IMR-90 (cell line): ENCODE measurements at regions not wholly inside any gene's neighbourhood (a gene's known extent, or its start where the extent isn't known, plus 50 kb on each side); places are given as distances from the start of the nearest gene placed in this dataset.

ENCODE experiments used
- ATAC-seq: fragments of 200-7000 bp; cut with Tn5 transposase; 2 replicates; pipeline ENCODE4 v1.9.1; 2020; ENCODE audit warnings: low read depth, mild to moderate bottlenecking, moderate library complexity
- BruUV-seq: library from RNA; stranded (reverse); fragments of 400-500 nt; replicated peaks from 2 replicates; lab custom pipeline; 2021; lab: Mats Ljungman, UMichigan
- CTCF ChIA-PET: fragments of 300-600 bp; formaldehyde crosslinking; extraction: SDS; loops from one replicate; lab custom pipeline; 2021; ENCODE audit warnings: antibody characterized with exemption; lab: Yijun Ruan, JAX
- POLR2A ChIA-PET: fragments of 300-600 bp; sonication (Branson Sonifier 250); formaldehyde crosslinking; loops from one replicate; lab custom pipeline; 2022; ENCODE audit warnings: antibody characterized with exemption; ENCODE audit not compliant: unreplicated experiment; lab: Charles Lee
- DNase-seq: peaks from one replicate; pipeline ENCODE4 v3.0.0; 2013
- H2AFZ ChIP-seq: replicated peaks from 2 replicates; pipeline ENCODE3; 2013; ENCODE audit warnings: low read length, mild to moderate bottlenecking; ENCODE audit not compliant: poor library complexity
- H2AK5ac ChIP-seq: 2 replicates; pipeline ENCODE4 v1.6.1; 2013; ENCODE audit warnings: low read depth, low read length, inconsistent platforms
- H2AK9ac ChIP-seq: replicated peaks from 2 replicates; pipeline ENCODE3; 2013; ENCODE audit warnings: mild to moderate bottlenecking, low read depth, low read length, moderate library complexity; ENCODE audit not compliant: poor library complexity
- H2BK120ac ChIP-seq: 2 replicates; pipeline ENCODE4 v1.6.1; 2013; ENCODE audit warnings: low read depth, low read length, inconsistent platforms
- H2BK15ac ChIP-seq: 3 replicates; pipeline ENCODE4 v1.6.1; 2013; ENCODE audit warnings: low read depth, low read length, inconsistent platforms
- H2BK20ac ChIP-seq: 2 replicates; pipeline ENCODE4 v1.6.1; 2013; ENCODE audit warnings: low read depth, mild to moderate bottlenecking, inconsistent platforms, low read length, moderate library complexity
- H2BK5ac ChIP-seq: 2 replicates; pipeline ENCODE4 v1.6.1; 2013; ENCODE audit warnings: mild to moderate bottlenecking, low read depth, low read length, inconsistent platforms; ENCODE audit not compliant: poor library complexity, severe bottlenecking
- H3K14ac ChIP-seq: replicated peaks from 2 replicates; pipeline ENCODE4 v1.6.1; 2013; ENCODE audit warnings: low read depth, low read length, inconsistent platforms
- H3K18ac ChIP-seq: 2 replicates; pipeline ENCODE4 v1.6.1; 2013; ENCODE audit warnings: low read depth, low read length, control low read depth
- H3K23ac ChIP-seq: 2 replicates; pipeline ENCODE4 v1.6.1; 2013; ENCODE audit warnings: low read depth, low read length, inconsistent platforms
- H3K27ac ChIP-seq: 2 replicates; pipeline ENCODE4 v1.5.1; 2013; ENCODE audit warnings: mild to moderate bottlenecking, control low read depth, low read length; ENCODE audit not compliant: insufficient read depth
- H3K27me3 ChIP-seq: 2 replicates; pipeline ENCODE4 v1.6.1; 2013; ENCODE audit warnings: low read length; ENCODE audit not compliant: control insufficient read depth, insufficient read depth
- H3K36me3 ChIP-seq: 2 replicates; pipeline ENCODE4 v1.6.1; 2013; ENCODE audit warnings: low read length, mixed read lengths; ENCODE audit not compliant: control insufficient read depth, insufficient read depth
- H3K4ac ChIP-seq: 2 replicates; pipeline ENCODE4 v1.6.1; 2013; ENCODE audit warnings: low read depth, low read length, inconsistent platforms
- H3K4me1 ChIP-seq: 2 replicates; pipeline ENCODE4 v1.6.1; 2013; ENCODE audit warnings: low read length, mixed read lengths; ENCODE audit not compliant: control insufficient read depth, insufficient read depth
- H3K4me2 ChIP-seq: 2 replicates; pipeline ENCODE4 v1.6.1; 2013; ENCODE audit warnings: low read depth, mild to moderate bottlenecking, control low read depth, low read length, moderate library complexity
- H3K4me3 ChIP-seq: 2 replicates; pipeline ENCODE4 v1.5.1; 2013; ENCODE audit warnings: low read depth, mild to moderate bottlenecking, control low read depth, low read length, moderate library complexity; ENCODE audit not compliant: insufficient read depth
- H3K56ac ChIP-seq: 2 replicates; pipeline ENCODE4 v1.6.1; 2013; ENCODE audit warnings: low read length, inconsistent platforms; ENCODE audit not compliant: insufficient read depth; ENCODE audit errors: extremely low read depth
- H3K79me1 ChIP-seq, 2 experiments: 2 replicates each; pipeline ENCODE4 v1.6.1; 2013; ENCODE audit warnings: low read length in 2 of 2, inconsistent platforms in 1 of 2, low read depth in 1 of 2
- H3K9ac ChIP-seq: 2 replicates; pipeline ENCODE4 v1.6.1; 2013; ENCODE audit warnings: low read depth, low read length, control low read depth
- H3K9me1 ChIP-seq: 2 replicates; pipeline ENCODE4 v1.6.1; 2013; ENCODE audit warnings: low read length, inconsistent platforms; ENCODE audit not compliant: insufficient read depth
- H3K9me3 ChIP-seq: 2 replicates; pipeline ENCODE4 v1.6.1; 2013; ENCODE audit warnings: low read length; ENCODE audit not compliant: control insufficient read depth, insufficient read depth
- H4K20me1 ChIP-seq: 2 replicates; pipeline ENCODE4 v1.6.1; 2013; ENCODE audit warnings: low read length, inconsistent platforms; ENCODE audit not compliant: insufficient read depth
- H4K5ac ChIP-seq: 2 replicates; pipeline ENCODE4 v1.6.1; 2013; ENCODE audit warnings: mild to moderate bottlenecking, low read depth, low read length, control low read depth
- H4K8ac ChIP-seq, 2 experiments: 2 replicates each; pipeline ENCODE4 v1.6.1; 2013; ENCODE audit warnings: low read depth in 2 of 2, low read length in 2 of 2, control low read depth in 1 of 2, inconsistent platforms in 1 of 2
- H4K91ac ChIP-seq: 2 replicates; pipeline ENCODE4 v1.6.1; 2013; ENCODE audit warnings: low read depth, low read length, inconsistent platforms; ENCODE audit not compliant: insufficient read depth
- BHLHE40 ChIP-seq: fragments of 150-350 bp; IDR thresholded peaks from 2 replicates; pipeline ENCODE4 v1.6.1; 2016; ENCODE audit warnings: mild to moderate bottlenecking, low read depth, low read length
- CHD1 ChIP-seq: IDR thresholded peaks from 2 replicates; pipeline ENCODE4 v1.6.1; 2012; ENCODE audit warnings: low read depth, low read length, improper control_type of control experiment
- MAFK ChIP-seq: IDR thresholded peaks from 2 replicates; pipeline ENCODE4 v1.6.1; 2012; ENCODE audit warnings: low read depth, low read length, improper control_type of control experiment
- WGBS, 2 experiments: methylation state at CpG; one replicate each; pipeline versions ENCODE4 v1.1.5 to v1.1.7; 2013; ENCODE audit warnings: missing lambda C conversion rate in 2 of 2; ENCODE audit not compliant: insufficient read length in 1 of 2; ENCODE audit errors: extremely low coverage in 2 of 2; 5-methylcytosine and 5-hydroxymethylcytosine counted together
- dilution Hi-C: fragments of 300-500 bp; cut with HindIII; formaldehyde crosslinking; loops from one replicate; pipeline ENCODE4 v1.14.3; 2018; ENCODE audit warnings: low sequenced_read_pairs; ENCODE audit not compliant: unreplicated experiment
- in situ Hi-C: fragments of 300-500 bp; cut with MboI; formaldehyde crosslinking; loops from 3 replicates; pipeline ENCODE4 v1.14.3; 2019; ENCODE audit warnings: low sequenced_read_pairs, inconsistent platforms, mixed read lengths
- intact Hi-C: fragments of 100-400 bp; cut with micrococcal nuclease; formaldehyde crosslinking; loops from 2 replicates; pipeline ENCODE4 v1.10.0; 2022

DNA sequence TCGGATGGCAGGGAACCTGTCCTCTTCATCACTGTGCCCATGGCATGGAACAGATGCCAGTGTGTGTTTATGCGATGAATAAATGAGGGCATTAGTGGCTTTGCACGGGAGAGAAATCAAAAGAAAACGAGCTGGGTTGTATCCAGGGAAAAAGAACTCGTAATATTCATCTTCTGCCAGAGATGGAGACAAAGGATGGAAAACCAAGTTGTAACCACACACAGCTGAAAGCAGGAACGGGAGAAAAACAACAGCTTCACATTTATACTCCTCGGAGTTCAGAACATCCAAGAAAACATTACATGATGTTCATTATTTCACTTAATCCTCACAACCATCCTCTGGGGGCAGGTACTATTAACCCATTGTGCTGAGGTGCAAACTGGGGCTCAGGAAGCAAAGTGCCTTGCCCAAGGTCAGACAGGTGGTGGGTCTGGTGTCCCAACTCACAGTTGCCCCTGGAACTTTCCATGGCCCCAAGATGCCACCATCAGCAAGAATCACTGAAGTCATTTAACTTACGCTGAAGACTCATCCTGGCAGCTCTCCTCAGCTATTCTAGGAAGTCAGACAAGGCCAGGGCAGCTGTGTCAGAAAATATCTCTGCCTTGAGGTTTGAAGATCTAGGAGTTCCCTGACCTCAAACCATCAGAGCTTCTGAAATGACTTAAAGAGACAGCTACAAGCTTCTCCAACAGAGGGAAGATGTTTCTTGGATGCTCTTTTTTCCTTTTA is 250.4 kb downstream of the NSG2 start:
- no peak overlapping the region for H3K27ac ChIP-seq
- H3K4me2 ChIP-seq = no peak overlapping the region
- intact Hi-C loops (no loop called here), in situ Hi-C loops (no loop called here), dilution Hi-C loops (no loop called here)
- POLR2A ChIA-PET = no interaction called here
- H4K20me1 ChIP-seq = no peaks in the 10 kb centered on the region
- no peaks in the 10 kb centered on the region for H3K79me1 ChIP-seq
- no peaks in the 10 kb centered on the region for H3K27me3 ChIP-seq
- H2BK20ac ChIP-seq = no peak overlapping the region
- H3K4me1 ChIP-seq = no peaks in the 10 kb centered on the region
- no peaks in the 10 kb centered on the region for H3K9me1 ChIP-seq
- CTCF ChIA-PET = no interaction called here
- no peak overlapping the region for H2BK5ac ChIP-seq
- no peak overlapping the region for H3K56ac ChIP-seq
- no peaks in the 10 kb centered on the region for H3K36me3 ChIP-seq
- H3K18ac ChIP-seq = no peak overlapping the region
- DNase-seq (no peak), ATAC-seq (no peak)
- no peak overlapping the region for H4K91ac ChIP-seq
- no peak overlapping the region for H3K9ac ChIP-seq
- WGBS, 2 experiments = no CpG with 5 or more reads among the region's 8 CpGs
- H3K23ac ChIP-seq = no peak overlapping the region
- no peak overlapping the region for H3K4me3 ChIP-seq
- no peak overlapping the region for H2BK120ac ChIP-seq
- no peak overlapping the region for H3K14ac ChIP-seq
- no peak for TF ChIP-seq BHLHE40
- no peak for TF ChIP-seq CHD1
- no peak for TF ChIP-seq MAFK
- BruUV-seq = no TSS peak
- no peak overlapping the region for H2AK5ac ChIP-seq
- no peak overlapping the region for H2BK15ac ChIP-seq
- H2AFZ ChIP-seq = no peak overlapping the region
- no peak overlapping the region for H4K8ac ChIP-seq
- H2AK9ac ChIP-seq = no peak overlapping the region
- no peaks in the 10 kb centered on the region for H3K9me3 ChIP-seq
- no peak overlapping the region for H3K4ac ChIP-seq
- no peak overlapping the region for H4K5ac ChIP-seq
